ENCODE measurements at regions not wholly inside any gene's neighbourhood (a gene's known extent, or its start where the extent isn't known, plus 50 kb on each side); places are given as distances from the start of the nearest gene placed in this dataset.

GRCh38 chr20:22387452-22387851, 196.9 kb downstream of the FOXA2 start:
- TF ChIP-seq CTCF (IDR thresholded peaks at IDR 0.05; ENCODE audit: unreplicated experiment): no peak
- H3K4me3 Mint-ChIP-seq (ENCODE audit: unreplicated experiment): no peak overlapping the region
- no peak overlapping the region for H3K27ac Mint-ChIP-seq (ENCODE audit: unreplicated experiment)
- H3K27me3 Mint-ChIP-seq (ENCODE audit: unreplicated experiment): no peaks in the 10 kb centered on the region
- H3K36me3 Mint-ChIP-seq (ENCODE audit: low read depth, unreplicated experiment): no peaks in the 10 kb centered on the region
- no peak for DNase-seq (ENCODE audit: low spot score)
- no peaks in the 10 kb centered on the region for H3K9me3 Mint-ChIP-seq (ENCODE audit: unreplicated experiment)
- H3K4me1 Mint-ChIP-seq (ENCODE audit: unreplicated experiment): no peaks in the 10 kb centered on the region

- no peaks in the 10 kb centered on the region for H3K27me3 Mint-ChIP-seq (ENCODE audit: unreplicated experiment)
- H3K36me3 Mint-ChIP-seq (ENCODE audit: low read depth, unreplicated experiment): no peaks in the 10 kb centered on the region
- no peak for DNase-seq (ENCODE audit: low spot score)
- no peaks in the 10 kb centered on the region for H3K4me1 Mint-ChIP-seq (ENCODE audit: unreplicated experiment)
- TF ChIP-seq CTCF (IDR thresholded peaks at IDR 0.05; ENCODE audit: unreplicated experiment): no peak
- no peak overlapping the region for H3K27ac Mint-ChIP-seq (ENCODE audit: unreplicated experiment)
- no peaks in the 10 kb centered on the region for H3K9me3 Mint-ChIP-seq (ENCODE audit: unreplicated experiment)
- H3K4me3 Mint-ChIP-seq (ENCODE audit: unreplicated experiment): no peak overlapping the region
Measured at GRCh38 chr20:22386306-22386623, 198.1 kb downstream of the FOXA2 start.

- Mint-ChIP-seq H3K27me3 (ENCODE audit: unreplicated experiment) (no peaks in the 10 kb centered on the region), H3K27ac (ENCODE audit: unreplicated experiment) (no peak overlapping the region), H3K36me3 (ENCODE audit: low read depth, unreplicated experiment) (no peaks in the 10 kb centered on the region), H3K4me1 (ENCODE audit: unreplicated experiment) (no peaks in the 10 kb centered on the region), H3K4me3 (ENCODE audit: unreplicated experiment) (no peak overlapping the region), H3K9me3 (ENCODE audit: unreplicated experiment) (no peaks in the 10 kb centered on the region)
- no peak for TF ChIP-seq CTCF (IDR thresholded peaks at IDR 0.05; ENCODE audit: unreplicated experiment)
- no peak for DNase-seq (ENCODE audit: low spot score)
Measured at GRCh38 chr20:22385602-22386305, 198.6 kb downstream of the FOXA2 start.

GRCh38 chr20:22384978-22385377, 199.4 kb downstream of the FOXA2 start:
- Mint-ChIP-seq H3K9me3 (ENCODE audit: unreplicated experiment) (no peaks in the 10 kb centered on the region), H3K36me3 (ENCODE audit: low read depth, unreplicated experiment) (no peaks in the 10 kb centered on the region), H3K27me3 (ENCODE audit: unreplicated experiment) (no peaks in the 10 kb centered on the region), H3K4me1 (ENCODE audit: unreplicated experiment) (no peaks in the 10 kb centered on the region), H3K4me3 (ENCODE audit: unreplicated experiment) (no peak overlapping the region), H3K27ac (ENCODE audit: unreplicated experiment) (no peak overlapping the region)
- no peak for TF ChIP-seq CTCF (IDR thresholded peaks at IDR 0.05; ENCODE audit: unreplicated experiment)
- DNase-seq (ENCODE audit: low spot score): no peak

- Mint-ChIP-seq H3K9me3 (ENCODE audit: unreplicated experiment) (no peaks in the 10 kb centered on the region), H3K27ac (ENCODE audit: unreplicated experiment) (no peak overlapping the region), H3K4me1 (ENCODE audit: unreplicated experiment) (no peaks in the 10 kb centered on the region), H3K36me3 (ENCODE audit: low read depth, unreplicated experiment) (no peaks in the 10 kb centered on the region), H3K27me3 (ENCODE audit: unreplicated experiment) (no peaks in the 10 kb centered on the region), H3K4me3 (ENCODE audit: unreplicated experiment) (no peak overlapping the region)
- DNase-seq (ENCODE audit: low spot score): no peak
- TF ChIP-seq CTCF (IDR thresholded peaks at IDR 0.05; ENCODE audit: unreplicated experiment): no peak
Measured at GRCh38 chr20:22383156-22383555, 201.2 kb downstream of the FOXA2 start.
